ENCODE measurements at regions not wholly inside any gene's neighbourhood (a gene's known extent, or its start where the extent isn't known, plus 50 kb on each side); places are given as distances from the start of the nearest gene placed in this dataset.
A peak's percentile ranks its signal among the peaks of the same experiment; 100 is the strongest.

DNA sequence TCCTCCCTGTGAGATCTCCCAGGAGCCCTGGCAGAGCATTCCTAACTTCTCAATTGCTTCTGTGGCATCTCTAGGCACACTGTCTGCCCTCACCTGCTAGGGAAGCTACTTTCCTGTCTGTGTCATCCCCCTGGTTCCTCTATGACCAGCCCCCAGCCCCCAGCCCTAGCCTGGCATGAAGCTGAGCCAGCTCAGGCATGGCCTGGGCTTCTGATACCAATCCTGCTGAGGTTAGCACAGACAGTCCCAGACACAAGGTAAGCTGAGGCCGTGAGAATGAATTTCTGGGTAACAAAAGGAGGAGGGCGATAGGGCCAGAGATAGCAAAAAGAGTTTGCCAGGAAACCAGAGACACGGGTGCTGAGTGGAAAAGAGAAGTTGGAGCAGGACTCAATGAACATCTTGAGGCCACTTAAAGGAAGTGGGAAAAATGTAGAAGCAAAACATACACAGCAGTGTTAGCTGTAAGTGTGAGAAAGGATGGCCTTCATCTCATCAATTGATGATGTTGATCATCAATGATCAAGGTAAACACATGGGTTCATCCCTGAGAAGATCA, 87.6 kb upstream of the PICALM start:
- Mint-ChIP-seq H3K27ac (ENCODE audit: unreplicated experiment) (no peak overlapping the region), H3K4me3 (ENCODE audit: unreplicated experiment) (no peak overlapping the region), H3K4me1 (ENCODE audit: unreplicated experiment) (peaks cover 39% of the 10 kb centered on the region), H3K36me3 (ENCODE audit: unreplicated experiment) (no peaks in the 10 kb centered on the region), H3K9me3 (ENCODE audit: unreplicated experiment) (no peaks in the 10 kb centered on the region), H3K27me3 (ENCODE audit: unreplicated experiment) (no peaks in the 10 kb centered on the region)
- TF ChIP-seq, protein P1, sequence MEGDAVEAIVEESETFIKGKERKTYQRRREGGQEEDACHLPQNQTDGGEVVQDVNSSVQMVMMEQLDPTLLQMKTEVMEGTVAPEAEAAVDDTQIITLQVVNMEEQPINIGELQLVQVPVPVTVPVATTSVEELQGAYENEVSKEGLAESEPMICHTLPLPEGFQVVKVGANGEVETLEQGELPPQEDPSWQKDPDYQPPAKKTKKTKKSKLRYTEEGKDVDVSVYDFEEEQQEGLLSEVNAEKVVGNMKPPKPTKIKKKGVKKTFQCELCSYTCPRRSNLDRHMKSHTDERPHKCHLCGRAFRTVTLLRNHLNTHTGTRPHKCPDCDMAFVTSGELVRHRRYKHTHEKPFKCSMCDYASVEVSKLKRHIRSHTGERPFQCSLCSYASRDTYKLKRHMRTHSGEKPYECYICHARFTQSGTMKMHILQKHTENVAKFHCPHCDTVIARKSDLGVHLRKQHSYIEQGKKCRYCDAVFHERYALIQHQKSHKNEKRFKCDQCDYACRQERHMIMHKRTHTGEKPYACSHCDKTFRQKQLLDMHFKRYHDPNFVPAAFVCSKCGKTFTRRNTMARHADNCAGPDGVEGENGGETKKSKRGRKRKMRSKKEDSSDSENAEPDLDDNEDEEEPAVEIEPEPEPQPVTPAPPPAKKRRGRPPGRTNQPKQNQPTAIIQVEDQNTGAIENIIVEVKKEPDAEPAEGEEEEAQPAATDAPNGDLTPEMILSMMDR (IDR thresholded peaks at IDR 0.05), result no peak
- DNase-seq (ENCODE audit: extremely low spot score, unreplicated experiment), result no peak

DNA sequence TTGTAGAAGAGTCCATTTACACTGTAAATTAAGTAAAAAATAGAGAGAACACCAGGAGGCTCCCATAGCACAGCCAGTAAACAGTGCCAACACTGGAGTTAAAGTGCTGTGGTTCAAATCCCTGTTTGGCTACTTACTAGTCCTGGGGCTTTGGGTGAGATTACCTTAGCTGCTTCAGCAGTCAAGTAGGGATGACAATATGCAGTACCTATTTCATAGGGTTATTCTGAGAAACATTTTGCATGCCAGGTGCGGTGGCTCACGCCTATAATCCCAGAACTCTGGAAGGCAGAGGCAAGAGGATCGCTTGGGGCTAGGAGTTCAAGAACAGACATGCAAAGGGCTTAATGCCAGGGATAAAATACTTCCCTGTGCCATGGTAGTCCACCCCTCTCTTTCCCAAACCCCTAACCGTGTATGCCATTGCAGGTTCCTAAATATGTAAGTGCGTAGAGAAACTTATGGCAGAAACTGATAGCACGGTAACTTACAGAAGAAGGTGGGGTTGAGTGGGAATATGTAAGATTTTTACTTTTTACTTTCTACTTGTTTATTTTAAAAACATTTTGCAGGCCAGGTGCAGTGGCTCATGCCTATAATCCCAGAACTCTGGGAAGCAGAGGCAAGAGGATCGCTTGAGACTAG, 86.4 kb upstream of the PICALM start:
- Mint-ChIP-seq H3K4me3 (ENCODE audit: unreplicated experiment) (no peak overlapping the region), H3K36me3 (ENCODE audit: unreplicated experiment) (no peaks in the 10 kb centered on the region), H3K27me3 (ENCODE audit: unreplicated experiment) (no peaks in the 10 kb centered on the region), H3K27ac (ENCODE audit: unreplicated experiment) (no peak overlapping the region), H3K4me1 (ENCODE audit: unreplicated experiment) (peaks cover 45% of the 10 kb centered on the region), H3K9me3 (ENCODE audit: unreplicated experiment) (no peaks in the 10 kb centered on the region)
- no peak for DNase-seq (ENCODE audit: extremely low spot score, unreplicated experiment)
- TF ChIP-seq, protein P1 (IDR thresholded peaks at IDR 0.05), result no peak

DNA sequence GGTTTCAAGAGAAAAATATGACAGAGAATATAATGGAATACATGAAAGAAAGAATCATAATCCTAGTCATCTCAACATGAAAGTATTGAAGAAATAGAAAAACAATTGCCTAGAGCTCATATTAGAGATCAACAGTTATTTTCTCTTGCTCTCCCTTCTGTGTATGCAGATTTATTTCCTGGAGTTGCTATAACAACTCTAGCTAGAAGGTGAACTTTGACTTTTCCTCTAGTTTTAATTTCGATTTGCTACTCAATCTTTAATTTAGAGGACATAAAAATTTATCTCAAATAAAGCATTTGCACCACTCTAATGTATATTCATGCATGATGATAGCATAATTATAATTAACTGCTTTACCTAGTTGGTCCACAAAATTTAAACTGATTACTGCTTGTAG, 84.6 kb upstream of the PICALM start:
- H3K36me3 Mint-ChIP-seq (ENCODE audit: unreplicated experiment), result no peaks in the 10 kb centered on the region
- no peak overlapping the region for H3K4me3 Mint-ChIP-seq (ENCODE audit: unreplicated experiment)
- H3K27ac Mint-ChIP-seq (ENCODE audit: unreplicated experiment), result peak overlapping the region; percentile 96
- H3K9me3 Mint-ChIP-seq (ENCODE audit: unreplicated experiment), result no peaks in the 10 kb centered on the region
- no peak for DNase-seq (ENCODE audit: extremely low spot score, unreplicated experiment)
- TF ChIP-seq, protein P1 (IDR thresholded peaks at IDR 0.05), result no peak
- H3K4me1 Mint-ChIP-seq (ENCODE audit: unreplicated experiment), result peaks cover 63% of the 10 kb centered on the region
- H3K27me3 Mint-ChIP-seq (ENCODE audit: unreplicated experiment), result no peaks in the 10 kb centered on the region

DNA sequence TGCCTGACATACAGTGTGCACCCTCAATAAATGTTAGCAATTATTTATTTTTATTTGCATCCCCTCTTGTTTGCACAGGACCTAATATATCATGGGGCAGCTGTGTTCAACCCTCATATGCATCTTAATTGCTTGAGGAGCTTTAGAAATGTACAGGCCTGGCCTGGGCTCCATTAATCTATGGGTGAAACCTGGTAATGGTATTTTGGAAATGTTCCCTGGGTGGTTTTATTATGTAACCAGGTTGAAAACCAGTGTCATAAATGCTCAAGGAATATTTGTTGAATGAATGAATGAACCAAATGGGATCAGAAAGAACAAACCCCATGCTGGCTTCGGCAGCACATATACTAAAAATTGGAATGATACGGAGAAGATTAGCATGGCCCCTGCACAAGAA, 84.0 kb upstream of the PICALM start:
- no peak for DNase-seq (ENCODE audit: extremely low spot score, unreplicated experiment)
- H3K27ac Mint-ChIP-seq (ENCODE audit: unreplicated experiment), result peak overlapping the region; percentile 96
- no peak overlapping the region for H3K4me3 Mint-ChIP-seq (ENCODE audit: unreplicated experiment)
- no peaks in the 10 kb centered on the region for H3K27me3 Mint-ChIP-seq (ENCODE audit: unreplicated experiment)
- peaks cover 66% of the 10 kb centered on the region for H3K4me1 Mint-ChIP-seq (ENCODE audit: unreplicated experiment)
- no peaks in the 10 kb centered on the region for H3K36me3 Mint-ChIP-seq (ENCODE audit: unreplicated experiment)
- TF ChIP-seq, protein P1 (IDR thresholded peaks at IDR 0.05), result no peak
- no peaks in the 10 kb centered on the region for H3K9me3 Mint-ChIP-seq (ENCODE audit: unreplicated experiment)

DNA sequence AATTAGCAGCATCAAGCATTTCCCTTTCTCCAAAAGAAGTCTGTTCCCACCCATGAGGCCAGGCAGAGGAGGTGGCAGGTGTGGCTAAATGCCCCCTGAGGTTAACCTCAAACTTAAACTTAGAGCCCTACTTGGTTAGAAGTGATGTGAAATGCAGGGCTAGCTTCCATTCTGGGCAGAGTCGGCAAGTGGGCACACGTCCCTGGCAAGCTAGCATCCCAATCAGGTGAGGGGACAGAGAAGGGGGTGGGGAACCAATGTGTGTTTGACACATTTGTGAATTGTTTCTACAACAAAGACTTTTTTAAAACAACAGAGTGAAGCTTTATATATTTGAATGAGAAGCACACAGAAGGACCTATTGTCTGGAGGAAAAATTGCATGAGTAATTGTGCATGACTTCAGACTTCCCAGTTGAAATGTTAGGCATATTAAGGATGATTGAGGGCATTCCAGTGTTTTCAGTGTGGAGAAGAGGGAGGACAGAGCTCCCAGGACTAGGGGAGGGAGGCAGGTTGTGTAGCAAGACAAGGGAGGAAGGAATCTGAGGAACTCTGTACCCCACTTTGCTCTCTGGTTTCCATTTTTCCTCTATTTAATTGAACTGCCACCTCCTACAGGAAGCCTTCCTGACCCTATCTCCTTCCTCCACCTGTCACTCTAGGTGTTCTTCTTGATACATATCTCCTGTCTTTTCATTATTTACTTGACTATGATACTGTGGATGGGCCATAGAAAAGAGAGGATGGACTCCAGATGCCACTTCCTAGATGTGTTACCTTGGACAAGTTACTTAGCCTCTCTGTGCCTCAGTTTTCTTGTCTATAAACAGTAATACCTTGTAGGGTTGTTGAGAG, 83.3 kb upstream of the PICALM start:
- TF ChIP-seq, protein P1 (IDR thresholded peaks at IDR 0.05), result no peak
- Mint-ChIP-seq H3K4me3 (ENCODE audit: unreplicated experiment) (peak overlapping the region; percentile 42), H3K27me3 (ENCODE audit: unreplicated experiment) (no peaks in the 10 kb centered on the region), H3K4me1 (ENCODE audit: unreplicated experiment) (peaks cover 64% of the 10 kb centered on the region), H3K36me3 (ENCODE audit: unreplicated experiment) (no peaks in the 10 kb centered on the region), H3K27ac (ENCODE audit: unreplicated experiment) (peak overlapping the region; percentile 96), H3K9me3 (ENCODE audit: unreplicated experiment) (no peaks in the 10 kb centered on the region)
- DNase-seq (ENCODE audit: extremely low spot score, unreplicated experiment), result no peak

Data from osteocyte (in vitro differentiated cells).